Tibial artery (tissue), 4 donors: ENCODE measurements at regions not wholly inside any gene's neighbourhood (a gene's known extent, or its start where the extent isn't known, plus 50 kb on each side); places are given as distances from the start of the nearest gene placed in this dataset.

Experiments used
- DNase-seq, 2 donors: peaks; one replicate each; pipeline ENCODE4 v3.0.0-alpha.2; 2019
- H3K27ac ChIP-seq, 2 donors: fragments of 200-600 bp; sonication (generic) in 1 of 2; 1 replicate in 1 of 2; 2 replicates in 1 of 2; pipeline ENCODE4 v1.5.1; 2018 to 2019; ENCODE audit warnings: mild to moderate bottlenecking in 1 of 2
- H3K27me3 ChIP-seq, 2 donors: fragments of 200-600 bp; sonication (generic) in 1 of 2; one replicate each; pipeline versions ENCODE4 v1.5.1 to v1.6.0; 2016 to 2019
- H3K36me3 ChIP-seq, 3 donors: fragments of 200-600 bp; sonication (generic) in 2 of 3; one replicate each; pipeline ENCODE4 v1.5.1; 2016 to 2019; ENCODE audit warnings: mild to moderate bottlenecking in 2 of 3
- H3K4me1 ChIP-seq, 4 donors: fragments of 200-600 bp; sonication (generic) in 2 of 4; 1 replicate in 3 of 4; 2 replicates in 1 of 4; pipeline ENCODE4 v1.5.1; 2016 to 2019
- H3K4me3 ChIP-seq, 2 donors: fragments of 200-600 bp; sonication (generic) in 1 of 2; 1 replicate in 1 of 2; 2 replicates in 1 of 2; pipeline ENCODE4 v1.5.1; 2018 to 2019; ENCODE audit warnings: mild to moderate bottlenecking in 2 of 2
- H3K9me3 ChIP-seq, 3 donors: fragments of 200-600 bp; sonication (generic) in 1 of 3; one replicate each; pipeline ENCODE4 v1.5.1; 2016 to 2019
- intact Hi-C: fragments of 100-400 bp; cut with DNase I; formaldehyde crosslinking; loops from one replicate; pipeline ENCODE4 v1.15.0; 2023; ENCODE audit warnings: low total_unique reads
- TF ChIP-seq, protein P1 (sequence below), 2 experiments: fragments of 200-600 bp in 1 of 2; fragments of 450-650 bp in 1 of 2; IDR thresholded peaks; one replicate each; pipeline ENCODE4 v1.5.1; 2017 to 2019; ENCODE audit warnings: antibody characterized with exemption in 2 of 2, mild to moderate bottlenecking in 1 of 2, moderate library complexity in 1 of 2

DNA sequence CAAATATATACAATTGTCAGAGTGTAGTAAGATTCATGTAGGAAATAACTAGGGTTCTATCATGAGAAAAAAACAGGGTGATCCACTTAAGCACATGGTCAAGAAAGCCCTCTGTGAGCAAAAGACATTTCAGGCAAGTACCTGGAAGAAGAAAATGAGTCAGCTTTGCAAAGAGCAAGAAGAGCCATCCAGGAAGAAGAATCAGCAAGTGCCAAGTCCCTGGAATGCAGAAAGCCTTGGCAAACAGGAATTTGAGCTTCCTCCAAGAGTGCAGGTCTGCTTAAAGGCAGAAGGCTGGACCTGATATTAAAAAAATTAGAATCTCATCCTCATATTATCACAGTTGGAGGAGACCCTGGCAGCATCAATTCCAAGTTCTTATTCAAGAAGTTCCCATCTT, 188.5 kb upstream of the CELF4 start:
- intact Hi-C loops, result no loop called here
- TF ChIP-seq, protein P1, sequence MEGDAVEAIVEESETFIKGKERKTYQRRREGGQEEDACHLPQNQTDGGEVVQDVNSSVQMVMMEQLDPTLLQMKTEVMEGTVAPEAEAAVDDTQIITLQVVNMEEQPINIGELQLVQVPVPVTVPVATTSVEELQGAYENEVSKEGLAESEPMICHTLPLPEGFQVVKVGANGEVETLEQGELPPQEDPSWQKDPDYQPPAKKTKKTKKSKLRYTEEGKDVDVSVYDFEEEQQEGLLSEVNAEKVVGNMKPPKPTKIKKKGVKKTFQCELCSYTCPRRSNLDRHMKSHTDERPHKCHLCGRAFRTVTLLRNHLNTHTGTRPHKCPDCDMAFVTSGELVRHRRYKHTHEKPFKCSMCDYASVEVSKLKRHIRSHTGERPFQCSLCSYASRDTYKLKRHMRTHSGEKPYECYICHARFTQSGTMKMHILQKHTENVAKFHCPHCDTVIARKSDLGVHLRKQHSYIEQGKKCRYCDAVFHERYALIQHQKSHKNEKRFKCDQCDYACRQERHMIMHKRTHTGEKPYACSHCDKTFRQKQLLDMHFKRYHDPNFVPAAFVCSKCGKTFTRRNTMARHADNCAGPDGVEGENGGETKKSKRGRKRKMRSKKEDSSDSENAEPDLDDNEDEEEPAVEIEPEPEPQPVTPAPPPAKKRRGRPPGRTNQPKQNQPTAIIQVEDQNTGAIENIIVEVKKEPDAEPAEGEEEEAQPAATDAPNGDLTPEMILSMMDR (IDR thresholded peaks at IDR 0.05), result no peak
- H3K27me3 ChIP-seq, result no peaks in the 10 kb centered on the region
- no peaks in the 10 kb centered on the region for H3K4me1 ChIP-seq
- H3K9me3 ChIP-seq, result no peaks in the 10 kb centered on the region
- no peak for DNase-seq
- no peak overlapping the region for H3K4me3 ChIP-seq
- no peaks in the 10 kb centered on the region for H3K36me3 ChIP-seq
- H3K27ac ChIP-seq, result no peak overlapping the region

DNA sequence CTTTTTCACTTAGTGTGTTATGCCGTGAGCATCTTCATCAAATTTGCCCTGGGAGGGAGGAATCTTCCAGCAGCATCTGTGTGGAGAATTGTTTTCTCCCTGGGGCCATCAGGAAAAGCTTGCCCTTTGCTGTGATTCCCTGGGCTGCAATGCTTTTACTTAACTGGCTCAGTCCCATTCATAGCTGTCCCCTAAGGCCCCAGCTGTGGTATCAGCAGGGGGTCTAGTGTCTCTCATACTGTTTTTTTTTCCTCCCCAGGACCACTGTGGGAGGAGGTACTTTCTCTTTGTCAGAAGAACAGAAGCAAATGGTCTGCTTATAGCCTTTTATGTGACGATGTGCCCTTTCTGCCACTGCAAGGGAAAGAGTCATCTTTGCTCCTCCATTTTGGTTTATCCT, 176.8 kb upstream of the CELF4 start:
- Histone ChIP-seq H3K4me3 (no peak overlapping the region), H3K27me3 (no peaks in the 10 kb centered on the region), H3K9me3 (no peaks in the 10 kb centered on the region), H3K27ac (no peak overlapping the region), H3K4me1 (no peaks in the 10 kb centered on the region), H3K36me3 (no peaks in the 10 kb centered on the region)
- DNase-seq, result no peak
- TF ChIP-seq, protein P1 (IDR thresholded peaks at IDR 0.05), result no peak
- intact Hi-C loops, result no loop called here

DNA sequence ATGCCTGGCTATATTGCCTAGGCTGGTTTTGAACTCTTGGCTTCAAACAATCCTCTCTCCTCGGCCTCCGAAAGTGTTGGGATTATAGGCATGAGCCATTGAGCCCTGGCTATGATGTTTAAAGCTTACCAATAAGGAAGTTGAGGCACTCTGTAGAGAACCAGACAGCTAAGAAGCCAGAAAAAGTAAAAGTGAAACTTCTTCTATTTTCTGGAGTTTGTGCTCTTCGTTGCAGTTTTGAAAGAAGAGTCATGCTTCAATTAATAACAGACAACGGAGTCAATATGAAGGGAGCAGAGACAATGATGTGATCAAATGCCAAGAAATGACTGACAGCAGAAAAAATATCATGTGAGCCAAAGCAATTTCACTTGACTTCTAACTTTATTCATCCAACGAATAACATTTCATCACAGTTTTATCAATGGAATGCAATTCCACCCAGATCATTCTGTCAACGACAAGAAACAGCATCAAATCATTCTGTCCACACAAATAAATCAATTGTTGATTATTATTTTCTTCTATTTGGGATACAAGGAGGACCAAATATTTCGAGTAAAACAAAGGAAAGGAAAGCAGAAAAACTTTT, 175.5 kb upstream of the CELF4 start:
- intact Hi-C loops, result no loop called here
- Histone ChIP-seq H3K36me3 (no peaks in the 10 kb centered on the region), H3K9me3 (no peaks in the 10 kb centered on the region), H3K4me3 (no peak overlapping the region), H3K4me1 (no peaks in the 10 kb centered on the region), H3K27me3 (no peaks in the 10 kb centered on the region), H3K27ac (no peak overlapping the region)
- TF ChIP-seq, protein P1 (IDR thresholded peaks at IDR 0.05), result no peak
- no peak for DNase-seq

DNA sequence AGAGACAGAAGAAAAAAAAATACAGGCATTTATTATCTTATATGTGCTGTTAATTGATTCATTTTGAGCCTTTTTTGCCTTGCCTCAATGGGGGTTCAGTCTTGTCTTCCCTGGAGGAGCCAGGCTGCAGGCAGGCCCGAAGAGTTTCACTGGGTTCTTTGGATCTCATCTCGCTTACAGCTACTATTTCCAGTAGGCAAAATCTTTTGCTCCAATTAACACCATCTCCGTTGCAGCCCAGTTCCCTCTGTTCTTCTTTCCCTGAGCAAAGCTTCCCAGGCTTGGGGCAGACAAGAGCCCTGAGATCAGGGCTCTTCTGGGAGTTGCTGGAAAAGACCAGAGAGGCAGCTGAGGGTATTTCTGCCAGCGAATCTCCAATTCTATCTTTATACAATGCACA, 168.8 kb upstream of the CELF4 start:
- H3K9me3 ChIP-seq, result no peaks in the 10 kb centered on the region
- no peak overlapping the region for H3K27ac ChIP-seq
- no peaks in the 10 kb centered on the region for H3K4me1 ChIP-seq
- H3K36me3 ChIP-seq, result no peaks in the 10 kb centered on the region
- no peaks in the 10 kb centered on the region for H3K27me3 ChIP-seq
- TF ChIP-seq, protein P1 (IDR thresholded peaks at IDR 0.05), result no peak
- intact Hi-C loops, result no loop called here
- no peak for DNase-seq
- no peak overlapping the region for H3K4me3 ChIP-seq

DNA sequence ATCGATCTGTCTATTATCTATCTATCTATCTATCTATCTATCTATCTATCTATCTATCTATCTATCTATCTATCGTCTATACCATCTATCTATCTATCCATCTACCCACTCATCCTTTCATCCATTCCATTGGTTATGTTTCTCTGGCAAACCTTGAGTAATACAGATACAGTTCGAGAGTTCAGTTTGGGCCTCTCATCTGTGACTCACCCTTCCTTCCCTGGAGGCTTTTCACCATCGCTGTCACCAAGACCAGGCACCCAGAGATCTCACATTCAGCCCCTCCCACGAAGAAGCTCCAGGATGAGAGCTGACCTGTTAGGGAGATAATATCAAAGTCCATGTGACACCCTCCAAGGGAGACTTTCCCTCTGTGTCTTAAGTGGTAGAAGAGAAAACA, 164.1 kb upstream of the CELF4 start:
- Histone ChIP-seq H3K9me3 (no peaks in the 10 kb centered on the region), H3K36me3 (no peaks in the 10 kb centered on the region), H3K4me1 (no peaks in the 10 kb centered on the region), H3K4me3 (no peak overlapping the region), H3K27me3 (no peaks in the 10 kb centered on the region), H3K27ac (no peak overlapping the region)
- intact Hi-C loops, result no loop called here
- no peak for DNase-seq
- TF ChIP-seq, protein P1 (IDR thresholded peaks at IDR 0.05), result no peak

DNA sequence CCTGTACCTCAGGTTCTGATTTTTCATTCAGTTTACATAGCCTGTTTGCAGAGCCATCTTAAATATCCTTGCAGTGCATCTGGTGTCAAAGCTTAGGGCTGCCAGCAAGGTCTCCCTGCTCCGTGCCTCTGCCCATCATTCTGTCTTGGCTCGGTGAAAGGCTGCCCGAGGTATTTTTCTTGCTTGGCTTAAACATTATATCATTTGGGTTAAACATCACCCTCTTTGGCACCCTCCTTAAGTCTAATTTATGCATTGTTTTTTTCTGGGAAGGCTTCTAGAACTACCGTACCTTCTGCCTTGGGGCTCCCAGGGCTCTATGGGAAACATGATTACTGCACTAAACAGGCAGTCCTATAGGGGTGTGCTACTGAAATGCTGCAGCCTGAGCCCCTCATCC, 158.6 kb upstream of the CELF4 start:
- H3K4me1 ChIP-seq, result no peaks in the 10 kb centered on the region
- H3K9me3 ChIP-seq, result no peaks in the 10 kb centered on the region
- TF ChIP-seq, protein P1 (IDR thresholded peaks at IDR 0.05), result no peak
- intact Hi-C loops, result no loop called here
- DNase-seq, result no peak
- peaks cover 0 to 2% of the 10 kb centered on the region in 2 donors for H3K27me3 ChIP-seq
- no peak overlapping the region for H3K4me3 ChIP-seq
- no peak overlapping the region for H3K27ac ChIP-seq
- no peaks in the 10 kb centered on the region for H3K36me3 ChIP-seq
